ENCODE measurements at regions not wholly inside any gene's neighbourhood (a gene's known extent, or its start where the extent isn't known, plus 50 kb on each side); places are given as distances from the start of the nearest gene placed in this dataset.

DNA sequence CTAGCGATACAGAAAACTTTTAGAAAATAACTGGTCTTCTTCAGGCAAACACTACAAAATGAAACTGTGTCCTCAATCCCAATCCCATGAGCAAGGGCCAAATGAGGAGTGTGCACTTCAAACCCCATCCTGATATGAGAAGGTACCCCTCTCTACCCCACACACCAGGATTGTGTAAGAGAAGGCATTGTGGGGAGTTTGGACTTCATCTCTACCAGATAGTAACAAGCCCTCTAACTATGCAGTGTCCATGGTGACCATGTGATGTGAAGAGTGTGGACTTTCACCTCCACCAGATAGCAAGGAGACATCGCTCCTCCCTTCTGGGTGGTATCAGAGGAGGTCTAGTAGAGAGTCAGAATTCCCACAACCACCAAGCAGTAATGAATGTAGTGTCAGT lies 769.3 kb downstream of the MECOM start (continued):
- TF ChIP-seq ZNF800 (CRISPR knock-in tag; IDR thresholded peaks at IDR 0.05) = no peak
- no peak for TF ChIP-seq SOX6 (IDR thresholded peaks at IDR 0.05)
- peak; percentile 69 for TF ChIP-seq SOX6 (CRISPR knock-in tag; IDR thresholded peaks at IDR 0.05)
- no peak for TF ChIP-seq NRL (CRISPR knock-in tag; IDR thresholded peaks at IDR 0.05; ENCODE audit: borderline replicate concordance)
- no peak for TF ChIP-seq TFDP2 (CRISPR knock-in tag; IDR thresholded peaks at IDR 0.05)
- TF ChIP-seq CEBPG (CRISPR knock-in tag; IDR thresholded peaks at IDR 0.05) = peak; percentile 69
- TF ChIP-seq, protein P1, sequence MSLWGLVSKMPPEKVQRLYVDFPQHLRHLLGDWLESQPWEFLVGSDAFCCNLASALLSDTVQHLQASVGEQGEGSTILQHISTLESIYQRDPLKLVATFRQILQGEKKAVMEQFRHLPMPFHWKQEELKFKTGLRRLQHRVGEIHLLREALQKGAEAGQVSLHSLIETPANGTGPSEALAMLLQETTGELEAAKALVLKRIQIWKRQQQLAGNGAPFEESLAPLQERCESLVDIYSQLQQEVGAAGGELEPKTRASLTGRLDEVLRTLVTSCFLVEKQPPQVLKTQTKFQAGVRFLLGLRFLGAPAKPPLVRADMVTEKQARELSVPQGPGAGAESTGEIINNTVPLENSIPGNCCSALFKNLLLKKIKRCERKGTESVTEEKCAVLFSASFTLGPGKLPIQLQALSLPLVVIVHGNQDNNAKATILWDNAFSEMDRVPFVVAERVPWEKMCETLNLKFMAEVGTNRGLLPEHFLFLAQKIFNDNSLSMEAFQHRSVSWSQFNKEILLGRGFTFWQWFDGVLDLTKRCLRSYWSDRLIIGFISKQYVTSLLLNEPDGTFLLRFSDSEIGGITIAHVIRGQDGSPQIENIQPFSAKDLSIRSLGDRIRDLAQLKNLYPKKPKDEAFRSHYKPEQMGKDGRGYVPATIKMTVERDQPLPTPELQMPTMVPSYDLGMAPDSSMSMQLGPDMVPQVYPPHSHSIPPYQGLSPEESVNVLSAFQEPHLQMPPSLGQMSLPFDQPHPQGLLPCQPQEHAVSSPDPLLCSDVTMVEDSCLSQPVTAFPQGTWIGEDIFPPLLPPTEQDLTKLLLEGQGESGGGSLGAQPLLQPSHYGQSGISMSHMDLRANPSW (CRISPR knock-in tag; IDR thresholded peaks at IDR 0.05; ENCODE audit: borderline replicate concordance) = no peak
- TF ChIP-seq PHF21A (CRISPR knock-in tag; IDR thresholded peaks at IDR 0.05) = no peak
- TF ChIP-seq DNMT1 (CRISPR knock-in tag; IDR thresholded peaks at IDR 0.05) = no peak
- TF ChIP-seq ZNF234 (CRISPR knock-in tag; conservative IDR thresholded peaks at IDR 0.05) = no peak
- TF ChIP-seq ZNF724P (CRISPR knock-in tag; IDR thresholded peaks at IDR 0.05; ENCODE audit: borderline replicate concordance) = no peak
- TF ChIP-seq SAFB2 (CRISPR knock-in tag; IDR thresholded peaks at IDR 0.05; ENCODE audit: borderline replicate concordance, low read depth) = no peak
- TF ChIP-seq SP2 (CRISPR knock-in tag; IDR thresholded peaks at IDR 0.05) = no peak
- TF ChIP-seq SETDB1 (CRISPR knock-in tag; IDR thresholded peaks at IDR 0.05; ENCODE audit: borderline replicate concordance) = no peak
- TF ChIP-seq ZFAT (CRISPR knock-in tag; conservative IDR thresholded peaks at IDR 0.05) = no peak
- TF ChIP-seq RFX5 (IDR thresholded peaks at IDR 0.05; ENCODE audit: low read depth, low read length) = no peak
- no peak for TF ChIP-seq HOXA7 (CRISPR knock-in tag; IDR thresholded peaks at IDR 0.05)
- TF ChIP-seq, protein P2, sequence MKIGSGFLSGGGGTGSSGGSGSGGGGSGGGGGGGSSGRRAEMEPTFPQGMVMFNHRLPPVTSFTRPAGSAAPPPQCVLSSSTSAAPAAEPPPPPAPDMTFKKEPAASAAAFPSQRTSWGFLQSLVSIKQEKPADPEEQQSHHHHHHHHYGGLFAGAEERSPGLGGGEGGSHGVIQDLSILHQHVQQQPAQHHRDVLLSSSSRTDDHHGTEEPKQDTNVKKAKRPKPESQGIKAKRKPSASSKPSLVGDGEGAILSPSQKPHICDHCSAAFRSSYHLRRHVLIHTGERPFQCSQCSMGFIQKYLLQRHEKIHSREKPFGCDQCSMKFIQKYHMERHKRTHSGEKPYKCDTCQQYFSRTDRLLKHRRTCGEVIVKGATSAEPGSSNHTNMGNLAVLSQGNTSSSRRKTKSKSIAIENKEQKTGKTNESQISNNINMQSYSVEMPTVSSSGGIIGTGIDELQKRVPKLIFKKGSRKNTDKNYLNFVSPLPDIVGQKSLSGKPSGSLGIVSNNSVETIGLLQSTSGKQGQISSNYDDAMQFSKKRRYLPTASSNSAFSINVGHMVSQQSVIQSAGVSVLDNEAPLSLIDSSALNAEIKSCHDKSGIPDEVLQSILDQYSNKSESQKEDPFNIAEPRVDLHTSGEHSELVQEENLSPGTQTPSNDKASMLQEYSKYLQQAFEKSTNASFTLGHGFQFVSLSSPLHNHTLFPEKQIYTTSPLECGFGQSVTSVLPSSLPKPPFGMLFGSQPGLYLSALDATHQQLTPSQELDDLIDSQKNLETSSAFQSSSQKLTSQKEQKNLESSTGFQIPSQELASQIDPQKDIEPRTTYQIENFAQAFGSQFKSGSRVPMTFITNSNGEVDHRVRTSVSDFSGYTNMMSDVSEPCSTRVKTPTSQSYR (CRISPR knock-in tag; IDR thresholded peaks at IDR 0.05; ENCODE audit: borderline replicate concordance) = no peak
- no peak for TF ChIP-seq CEBPZ (IDR thresholded peaks at IDR 0.05; ENCODE audit: low read length)
- TF ChIP-seq ZFP37 (CRISPR knock-in tag; IDR thresholded peaks at IDR 0.05; ENCODE audit: borderline replicate concordance) = no peak
